HEK293 (cell line): ENCODE measurements at regions not wholly inside any gene's neighbourhood (a gene's known extent, or its start where the extent isn't known, plus 50 kb on each side); places are given as distances from the start of the nearest gene placed in this dataset.
A peak's percentile ranks its signal among the peaks of the same experiment; 100 is the strongest.

Source experiments
- CTCF ChIA-PET: fragments of 350-600 bp; formaldehyde crosslinking; extraction: SDS; loops from one replicate; lab custom pipeline; 2021; ENCODE audit warnings: antibody characterized with exemption; lab: Yijun Ruan, JAX
- POLR2A ChIA-PET: fragments of 300-600 bp; formaldehyde crosslinking; extraction: SDS; loops from one replicate; lab custom pipeline; 2020; ENCODE audit warnings: antibody characterized with exemption, inconsistent platforms; lab: Yijun Ruan, JAX
- H3K27ac ChIP-seq: fragments of 200-500 bp; sonication (Bioruptor generic); 2 replicates; pipeline ENCODE4 v1.5.1; 2014; ENCODE audit warnings: low read depth, low read length, control low read depth, inconsistent platforms; ENCODE audit errors: extremely low read depth
- H3K36me3 ChIP-seq, 2 experiments: fragments of 200-500 bp in 1 of 2; sonication (Bioruptor generic) in 1 of 2; 1 replicate in 1 of 2; 2 replicates in 1 of 2; pipeline ENCODE4 v1.5.1; 2014 to 2017; ENCODE audit warnings: inconsistent platforms in 2 of 2, low read length in 2 of 2; ENCODE audit not compliant: control insufficient read depth in 2 of 2, insufficient read depth in 1 of 2
- H3K4me1 ChIP-seq: fragments of 200-500 bp; sonication (Bioruptor generic); 2 replicates; pipeline ENCODE4 v1.5.1; 2014; ENCODE audit warnings: mild to moderate bottlenecking, low read length, inconsistent platforms; ENCODE audit not compliant: control insufficient read depth, insufficient read depth
- H3K4me3 ChIP-seq: 2 replicates; pipeline ENCODE4 v1.5.1; 2011; ENCODE audit warnings: low read depth, mild to moderate bottlenecking, control low read depth, low read length, moderate library complexity
- H3K9me3 ChIP-seq: fragments of 200-500 bp; sonication (Bioruptor generic); 2 replicates; pipeline ENCODE4 v1.5.1; 2014; ENCODE audit warnings: low read depth, low read length, inconsistent platforms; ENCODE audit not compliant: control insufficient read depth, insufficient read depth
- BCL11B ChIP-seq: fragments of 450-650 bp; formaldehyde crosslinking; IDR thresholded peaks from 2 replicates; pipeline ENCODE4 v1.5.1; 2016; ENCODE audit warnings: low read depth, missing biosample characterization, missing genetic modification characterization
- KLF1 ChIP-seq: fragments of 450-650 bp; formaldehyde crosslinking; IDR thresholded peaks from 2 replicates; pipeline ENCODE4 v1.5.1; 2016; ENCODE audit warnings: missing biosample characterization, missing genetic modification characterization
- MYNN ChIP-seq: fragments of 450-650 bp; formaldehyde crosslinking; IDR thresholded peaks from 2 replicates; pipeline ENCODE4 v1.5.1; 2016; ENCODE audit warnings: missing biosample characterization, missing genetic modification characterization, borderline replicate concordance
- PRDM4 ChIP-seq: fragments of 450-650 bp; formaldehyde crosslinking; IDR thresholded peaks from 2 replicates; pipeline ENCODE4 v1.5.1; 2017; ENCODE audit warnings: missing biosample characterization, missing genetic modification characterization
- PRDM6 ChIP-seq: fragments of 450-650 bp; formaldehyde crosslinking; IDR thresholded peaks from 2 replicates; pipeline ENCODE4 v1.5.1; 2017; ENCODE audit warnings: missing biosample characterization, missing genetic modification characterization
- SP7 ChIP-seq: fragments of 450-650 bp; formaldehyde crosslinking; IDR thresholded peaks from 2 replicates; pipeline ENCODE4 v1.5.1; 2016; ENCODE audit warnings: missing biosample characterization, missing genetic modification characterization
- TRIM28 ChIP-seq: IDR thresholded peaks from 2 replicates; pipeline ENCODE4 v1.6.1; 2011; ENCODE audit warnings: low read length, control low read depth, borderline replicate concordance
- ZBTB17 ChIP-seq: fragments of 450-650 bp; formaldehyde crosslinking; IDR thresholded peaks from 2 replicates; pipeline ENCODE4 v1.5.1; 2016; ENCODE audit warnings: missing biosample characterization, missing genetic modification characterization
- ZBTB48 ChIP-seq: fragments of 450-650 bp; formaldehyde crosslinking; IDR thresholded peaks from 2 replicates; pipeline ENCODE4 v1.5.1; 2016; ENCODE audit warnings: missing biosample characterization, missing genetic modification characterization
- ZBTB6 ChIP-seq: fragments of 450-650 bp; formaldehyde crosslinking; IDR thresholded peaks from 2 replicates; pipeline ENCODE4 v1.5.1; 2017; ENCODE audit warnings: missing biosample characterization, missing genetic modification characterization
- ZIC2 ChIP-seq: fragments of 450-650 bp; formaldehyde crosslinking; IDR thresholded peaks from 2 replicates; pipeline ENCODE4 v1.5.1; 2016; ENCODE audit warnings: missing biosample characterization, missing genetic modification characterization
- ZNF16 ChIP-seq: fragments of 450-650 bp; formaldehyde crosslinking; IDR thresholded peaks from 2 replicates; pipeline ENCODE4 v1.5.1; 2016; ENCODE audit warnings: low read depth, missing biosample characterization, missing genetic modification characterization
- ZNF26 ChIP-seq: fragments of 450-650 bp; formaldehyde crosslinking; IDR thresholded peaks from 2 replicates; pipeline ENCODE4 v1.5.1; 2016; ENCODE audit warnings: missing biosample characterization, missing genetic modification characterization
- ZNF521 ChIP-seq: fragments of 450-650 bp; formaldehyde crosslinking; IDR thresholded peaks from 2 replicates; pipeline ENCODE4 v1.5.1; 2017; ENCODE audit warnings: missing biosample characterization, mild to moderate bottlenecking, missing genetic modification characterization
- ZNF624 ChIP-seq: fragments of 450-650 bp; formaldehyde crosslinking; IDR thresholded peaks from 2 replicates; pipeline ENCODE4 v1.5.1; 2017; ENCODE audit warnings: missing biosample characterization, missing genetic modification characterization
- ZNF645 ChIP-seq: fragments of 450-650 bp; formaldehyde crosslinking; IDR thresholded peaks from 2 replicates; pipeline ENCODE4; 2016; ENCODE audit warnings: missing biosample characterization, missing genetic modification characterization
- ZNF76 ChIP-seq: fragments of 450-650 bp; formaldehyde crosslinking; IDR thresholded peaks from 2 replicates; pipeline ENCODE4; 2016; ENCODE audit warnings: low read depth, missing biosample characterization, missing genetic modification characterization, borderline replicate concordance
- ZNF768 ChIP-seq: fragments of 450-650 bp; formaldehyde crosslinking; IDR thresholded peaks from 2 replicates; pipeline ENCODE4 v1.5.1; 2018; ENCODE audit warnings: missing biosample characterization, mild to moderate bottlenecking, missing genetic modification characterization
- ZNF843 ChIP-seq: fragments of 450-650 bp; formaldehyde crosslinking; IDR thresholded peaks from 2 replicates; pipeline ENCODE4 v1.5.1; 2016; ENCODE audit warnings: missing biosample characterization, missing genetic modification characterization
- ZXDB ChIP-seq: fragments of 450-650 bp; formaldehyde crosslinking; IDR thresholded peaks from 2 replicates; pipeline ENCODE4 v1.5.1; 2016; ENCODE audit warnings: missing biosample characterization, missing genetic modification characterization

GRCh38 chr1:221414772-221415539, 326.9 kb downstream of the DUSP10 start:
- ChIA-PET POLR2A (no interaction called here), CTCF (interaction anchor here (0.6 to 2.5 kb wide), 4 partner anchors 34 to 540 kb away, joined by 3 to 10 read pairs (median 4); no protein-coding TSS in a partner anchor)
- Histone ChIP-seq H3K9me3 (no peaks in the 10 kb centered on the region), H3K4me1 (no peaks in the 10 kb centered on the region), H3K36me3 (no peaks in the 10 kb centered on the region), H3K4me3 (no peak overlapping the region), H3K27ac (no peak overlapping the region)
- no peak for TF ChIP-seq ZNF645 (tag by site-specific recombination)
- TF ChIP-seq TRIM28 = peak; percentile 77; the same call in 1 of the 2 replicates

GRCh38 chr1:221415651-221416050, 326.2 kb downstream of the DUSP10 start:
- 0 out of 2 replicates have a peak, but pooled peaks have one; percentile 17 for TF ChIP-seq PRDM6 (tag by site-specific recombination)
- TF ChIP-seq ZNF624 = no peak
- TF ChIP-seq MYNN (tag by site-specific recombination) = no peak
- no peak for TF ChIP-seq ZBTB6 (tag by site-specific recombination)
- TF ChIP-seq ZNF843 (tag by site-specific recombination) = no peak
- Histone ChIP-seq H3K4me1 (no peaks in the 10 kb centered on the region), H3K36me3 (no peaks in the 10 kb centered on the region), H3K27ac (no peak overlapping the region), H3K9me3 (no peaks in the 10 kb centered on the region), H3K4me3 (no peak overlapping the region)
- ChIA-PET POLR2A (interaction anchor here (0.6 kb wide), 1 partner anchor 33 kb away, joined by 3 read pairs; no protein-coding TSS in a partner anchor), CTCF (interaction anchor here (0.7 to 2.5 kb wide), 3 partner anchors 33 to 541 kb away, joined by 3 to 10 read pairs (median 4); no protein-coding TSS in a partner anchor)

- H3K4me1 ChIP-seq = no peaks in the 10 kb centered on the region
- no peaks in the 10 kb centered on the region for H3K9me3 ChIP-seq
- no peak overlapping the region for H3K27ac ChIP-seq
- H3K36me3 ChIP-seq = no peaks in the 10 kb centered on the region
- POLR2A ChIA-PET = interaction anchor here (0.6 kb wide), 1 partner anchor 34 kb away, joined by 3 read pairs; no protein-coding TSS in a partner anchor
- H3K4me3 ChIP-seq = no peak overlapping the region
- CTCF ChIA-PET = interaction anchor here (2.5 kb wide), 1 partner anchor 153 kb away, joined by 10 read pairs; no protein-coding TSS in a partner anchor
- no peak for TF ChIP-seq KLF1 (tag by site-specific recombination)
- no peak for TF ChIP-seq ZNF16 (tag by site-specific recombination)
- TF ChIP-seq ZIC2 (tag by site-specific recombination) = no peak
- no peak for TF ChIP-seq ZNF26 (tag by site-specific recombination)
- TF ChIP-seq ZXDB (tag by site-specific recombination) = no peak
- no peak for TF ChIP-seq ZBTB6 (tag by site-specific recombination)
- TF ChIP-seq ZNF768 (tag by site-specific recombination) = no peak
- TF ChIP-seq ZNF521 (tag by site-specific recombination) = no peak
- no peak for TF ChIP-seq ZNF76 (tag by site-specific recombination)
- TF ChIP-seq BCL11B (tag by site-specific recombination) = no peak
- TF ChIP-seq ZBTB17 (tag by site-specific recombination) = no peak
- no peak for TF ChIP-seq ZBTB48 (tag by site-specific recombination)
- TF ChIP-seq SP7 (tag by site-specific recombination) = no peak
- no peak for TF ChIP-seq PRDM4 (tag by site-specific recombination)
Observed at GRCh38 chr1:221416142-221416541, 325.7 kb downstream of the DUSP10 start.
